Thyroid gland (tissue), 4 donors: ENCODE measurements at regions not wholly inside any gene's neighbourhood (a gene's known extent, or its start where the extent isn't known, plus 50 kb on each side); places are given as distances from the start of the nearest gene placed in this dataset.

ENCODE experiments used
- POLR2A ChIP-seq, 2 donors: fragments of 450-650 bp; IDR thresholded peaks; one replicate each; pipeline ENCODE4 v1.6.1; 2017; ENCODE audit warnings: antibody characterized with exemption in 2 of 2, mild to moderate bottlenecking in 2 of 2, moderate library complexity in 1 of 2
- TF ChIP-seq, protein P1 (sequence below), 6 experiments: fragments of 200-600 bp in 3 of 6; fragments of 450-650 bp in 3 of 6; sonication (generic) in 3 of 6; IDR thresholded peaks; one replicate each; pipeline ENCODE4 v1.5.1; 2016 to 2019; ENCODE audit warnings: antibody characterized with exemption in 6 of 6, mild to moderate bottlenecking in 2 of 6, inconsistent platforms in 1 of 6, moderate library complexity in 1 of 6

DNA sequence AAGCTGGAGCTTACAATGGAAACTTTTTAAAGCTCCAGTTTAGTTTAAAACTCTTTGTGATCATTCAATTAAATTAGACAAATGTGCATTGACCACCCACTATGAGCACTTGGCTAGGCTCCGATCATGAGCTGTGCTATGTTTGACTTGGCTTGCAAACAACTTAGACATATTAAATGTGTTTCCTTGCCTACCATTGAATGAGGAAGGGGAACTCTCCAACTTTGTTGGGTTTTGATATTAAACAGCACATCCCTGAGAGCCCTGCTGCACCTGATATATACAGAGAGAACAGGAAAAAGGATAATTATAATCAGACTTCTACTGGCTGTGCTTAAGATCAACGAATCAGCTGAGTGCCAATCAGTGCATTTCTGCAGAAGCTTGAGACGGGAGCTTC is 71.4 kb upstream of the ADGRL3 start:
- no peak for TF ChIP-seq POLR2A (IDR thresholded peaks at IDR 0.05)
- TF ChIP-seq, protein P1, sequence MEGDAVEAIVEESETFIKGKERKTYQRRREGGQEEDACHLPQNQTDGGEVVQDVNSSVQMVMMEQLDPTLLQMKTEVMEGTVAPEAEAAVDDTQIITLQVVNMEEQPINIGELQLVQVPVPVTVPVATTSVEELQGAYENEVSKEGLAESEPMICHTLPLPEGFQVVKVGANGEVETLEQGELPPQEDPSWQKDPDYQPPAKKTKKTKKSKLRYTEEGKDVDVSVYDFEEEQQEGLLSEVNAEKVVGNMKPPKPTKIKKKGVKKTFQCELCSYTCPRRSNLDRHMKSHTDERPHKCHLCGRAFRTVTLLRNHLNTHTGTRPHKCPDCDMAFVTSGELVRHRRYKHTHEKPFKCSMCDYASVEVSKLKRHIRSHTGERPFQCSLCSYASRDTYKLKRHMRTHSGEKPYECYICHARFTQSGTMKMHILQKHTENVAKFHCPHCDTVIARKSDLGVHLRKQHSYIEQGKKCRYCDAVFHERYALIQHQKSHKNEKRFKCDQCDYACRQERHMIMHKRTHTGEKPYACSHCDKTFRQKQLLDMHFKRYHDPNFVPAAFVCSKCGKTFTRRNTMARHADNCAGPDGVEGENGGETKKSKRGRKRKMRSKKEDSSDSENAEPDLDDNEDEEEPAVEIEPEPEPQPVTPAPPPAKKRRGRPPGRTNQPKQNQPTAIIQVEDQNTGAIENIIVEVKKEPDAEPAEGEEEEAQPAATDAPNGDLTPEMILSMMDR (IDR thresholded peaks at IDR 0.05) = no peak
